Body of pancreas (tissue), 4 donors: ENCODE measurements at regions not wholly inside any gene's neighbourhood (a gene's known extent, or its start where the extent isn't known, plus 50 kb on each side); places are given as distances from the start of the nearest gene placed in this dataset. TPM values are rescaled to one million over a fixed set of nuclear protein-coding genes. Genes with fewer than 3 reads are reported as not detected.

Experiments
- ATAC-seq: fragments of 150-250 bp; one replicate; pipeline ENCODE4 v1.9.1; 2016
- DNase-seq, 4 donors: peaks; one replicate each; pipeline ENCODE4 v3.0.0-alpha.2; 2019
- H3K27ac ChIP-seq, 4 donors: fragments of 200-600 bp; sonication (generic); 1 replicate in 3 of 4; 2 replicates in 1 of 4; pipeline versions ENCODE4 v1.5.1 to v1.6.1; 2016 to 2019; ENCODE audit warnings: mild to moderate bottlenecking in 1 of 4, mixed read lengths in 1 of 4, moderate library complexity in 1 of 4
- H3K27me3 ChIP-seq, 2 donors: fragments of 200-600 bp; sonication (generic); one replicate each; pipeline ENCODE4 v1.6.0; 2016; ENCODE audit warnings: mild to moderate bottlenecking in 1 of 2
- H3K36me3 ChIP-seq, 2 donors: fragments of 200-600 bp; sonication (generic); replicated peaks in 1 of 2; 2 replicates each; pipeline ENCODE4 v1.5.1; 2016; ENCODE audit warnings: low read depth in 2 of 2; ENCODE audit not compliant: insufficient read depth in 1 of 2
- H3K4me1 ChIP-seq: fragments of 200-600 bp; sonication (generic); one replicate; pipeline ENCODE4 v1.6.0; 2016
- H3K4me3 ChIP-seq, 2 donors: fragments of 200-600 bp; sonication (generic); 1 replicate in 1 of 2; 2 replicates in 1 of 2; pipeline ENCODE4 v1.5.1; 2016 to 2019
- H3K9me3 ChIP-seq, 3 donors: fragments of 200-600 bp; sonication (generic); 1 replicate in 2 of 3; 2 replicates in 1 of 3; pipeline ENCODE4 v1.5.1; 2016
- CTCF ChIP-seq, 7 experiments: fragments of 450-650 bp in 4 of 7; fragments of 200-600 bp in 3 of 7; sonication (generic) in 3 of 7; IDR thresholded peaks; one replicate each; pipeline ENCODE4 v1.5.1; 2016 to 2019; ENCODE audit warnings: antibody characterized with exemption in 7 of 7
- POLR2A ChIP-seq, 3 donors: fragments of 450-650 bp; IDR thresholded peaks; one replicate each; pipeline ENCODE4 v1.6.1; 2016; ENCODE audit warnings: antibody characterized with exemption in 3 of 3, mild to moderate bottlenecking in 2 of 3
- WGBS, 2 donors: methylation state at CpG; one replicate each; pipeline ENCODE4 v1.1.5; 2017; 5-methylcytosine and 5-hydroxymethylcytosine counted together
- intact Hi-C: fragments of 100-400 bp; cut with DNase I; formaldehyde crosslinking; loops from one replicate; pipeline ENCODE4 v1.15.1; 2023
- small RNA-seq: library from RNA; depleted of rRNA; stranded (forward); fragments of <200 nt; gene quantifications from one replicate; pipeline ENCODE3, GENCODE V24; 2016

- WGBS, 2 donors, result 13 to 18% methylated on average over 6 of the region's 6 CpGs
- H3K9me3 ChIP-seq, result no peaks in the 10 kb centered on the region
- TF ChIP-seq CTCF (IDR thresholded peaks at IDR 0.05), result no peak
- no peak for TF ChIP-seq POLR2A (IDR thresholded peaks at IDR 0.05)
Measured at GRCh38 chr9:107228496-107229039, 54.5 kb upstream of the RAD23B start.

GRCh38 chr9:107229241-107229741 is 53.8 kb upstream of the RAD23B start:
- no peak overlapping the region for H3K4me3 ChIP-seq
- no peak for DNase-seq
- no peaks in the 10 kb centered on the region for H3K27me3 ChIP-seq
- peaks cover 17% of the 10 kb centered on the region for H3K4me1 ChIP-seq
- ATAC-seq, result no peak
- H3K27ac ChIP-seq, result no peak overlapping the region
- no peaks in the 10 kb centered on the region for H3K9me3 ChIP-seq
- WGBS, 2 donors, result 70 to 79% methylated on average over 4 of the region's 4 CpGs
- no peaks in the 10 kb centered on the region for H3K36me3 ChIP-seq
- intact Hi-C loops, result no loop called here
- TF ChIP-seq POLR2A (IDR thresholded peaks at IDR 0.05), result no peak
- no peak for TF ChIP-seq CTCF (IDR thresholded peaks at IDR 0.05)

More at GRCh38 chr9:107228496-107229039, 54.5 kb upstream of the RAD23B start:
- H3K36me3 ChIP-seq, result no peaks in the 10 kb centered on the region
- intact Hi-C loops, result no loop called here
- peaks cover 17% of the 10 kb centered on the region for H3K4me1 ChIP-seq
- no peak overlapping the region for H3K27ac ChIP-seq
- no peak overlapping the region for H3K4me3 ChIP-seq
- no peaks in the 10 kb centered on the region for H3K27me3 ChIP-seq
- no peak for ATAC-seq
- no peak for DNase-seq

Small RNA genes in the stretch of these regions (small RNA-seq; reads per million reads assigned to genes)
- not detected for gene AL807761.1
